Thyroid gland (tissue), 4 donors: ENCODE measurements at regions not wholly inside any gene's neighbourhood (a gene's known extent, or its start where the extent isn't known, plus 50 kb on each side); places are given as distances from the start of the nearest gene placed in this dataset.
A peak's percentile ranks its signal among the peaks of the same experiment; 100 is the strongest.

ENCODE experiments used
- DNase-seq, 2 donors: peaks; one replicate each; pipeline ENCODE4 v3.0.0-alpha.2; 2019
- H3K27ac ChIP-seq, 3 donors: fragments of 200-600 bp; sonication (generic); 1 replicate in 2 of 3; 2 replicates in 1 of 3; pipeline ENCODE4 v1.5.1; 2016 to 2019; ENCODE audit warnings: mild to moderate bottlenecking in 1 of 3, moderate library complexity in 1 of 3
- H3K27me3 ChIP-seq: fragments of 200-600 bp; sonication (generic); one replicate; pipeline ENCODE4 v1.5.1; 2019
- H3K36me3 ChIP-seq, 2 donors: fragments of 200-600 bp; sonication (generic); one replicate each; pipeline ENCODE4 v1.5.1; 2016 to 2019
- H3K4me1 ChIP-seq, 2 donors: fragments of 200-600 bp; sonication (generic); one replicate each; pipeline ENCODE4 v1.5.1; 2017 to 2019
- H3K4me3 ChIP-seq, 3 donors: fragments of 200-600 bp; sonication (generic); replicated peaks in 1 of 3; 1 replicate in 2 of 3; 2 replicates in 1 of 3; pipeline ENCODE4 v1.5.1; 2016; ENCODE audit warnings: mild to moderate bottlenecking in 1 of 3
- H3K9me3 ChIP-seq: fragments of 200-600 bp; sonication (generic); one replicate; pipeline ENCODE4 v1.5.1; 2017
- POLR2A ChIP-seq, 2 donors: fragments of 450-650 bp; IDR thresholded peaks; one replicate each; pipeline ENCODE4 v1.6.1; 2017; ENCODE audit warnings: antibody characterized with exemption in 2 of 2, mild to moderate bottlenecking in 2 of 2, moderate library complexity in 1 of 2
- WGBS, 2 donors: methylation state at CpG; one replicate each; pipeline ENCODE4 v1.1.5; 2017; 5-methylcytosine and 5-hydroxymethylcytosine counted together
- intact Hi-C: fragments of 100-400 bp; cut with DNase I; formaldehyde crosslinking; loops from one replicate; pipeline ENCODE4 v1.15.1; 2023
- TF ChIP-seq, protein P1 (sequence below), 6 experiments: fragments of 200-600 bp in 3 of 6; fragments of 450-650 bp in 3 of 6; sonication (generic) in 3 of 6; IDR thresholded peaks; one replicate each; pipeline ENCODE4 v1.5.1; 2016 to 2019; ENCODE audit warnings: antibody characterized with exemption in 6 of 6, mild to moderate bottlenecking in 2 of 6, inconsistent platforms in 1 of 6, moderate library complexity in 1 of 6

DNA sequence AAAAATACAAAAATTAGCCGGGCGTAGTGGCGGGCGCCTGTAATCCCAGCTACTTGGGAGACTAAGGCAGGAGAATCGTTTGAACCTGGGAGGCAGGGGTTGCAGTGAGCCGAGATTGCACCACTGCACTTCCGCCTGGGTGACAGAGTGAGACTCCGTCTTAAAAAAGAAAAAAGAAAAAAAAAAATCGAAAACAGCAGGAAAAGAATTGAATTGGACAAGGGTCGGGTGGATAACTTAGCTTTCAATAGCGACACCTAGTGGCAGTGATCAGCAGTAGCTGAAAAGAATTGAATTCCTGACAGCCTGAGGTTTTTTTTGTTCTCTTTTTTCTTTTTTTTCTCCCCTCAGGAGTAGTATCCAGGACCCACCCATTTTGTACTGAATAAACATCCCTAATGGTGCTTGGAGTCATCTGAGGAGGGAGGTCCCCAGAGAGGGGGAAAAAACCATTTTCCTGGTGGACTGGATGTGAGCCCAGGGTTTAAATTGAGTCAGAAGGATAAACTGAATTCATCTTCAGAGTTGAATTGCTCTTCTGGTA is 55.1 kb downstream of the CYCS start:
- 18 to 24% methylated on average over 11 of the region's 11 CpGs for WGBS, 2 donors
- peak; percentile 56 to 59 for DNase-seq
- Histone ChIP-seq H3K27ac (peak overlapping the region in 2 of 3 donors; percentile 25 to 47), H3K4me1 (peaks cover 0 to 9% of the 10 kb centered on the region in 2 donors), H3K9me3 (no peaks in the 10 kb centered on the region), H3K36me3 (no peaks in the 10 kb centered on the region), H3K27me3 (no peaks in the 10 kb centered on the region), H3K4me3 (peak overlapping the region in 1 of 3 donors; percentile 10)
- TF ChIP-seq, protein P1, sequence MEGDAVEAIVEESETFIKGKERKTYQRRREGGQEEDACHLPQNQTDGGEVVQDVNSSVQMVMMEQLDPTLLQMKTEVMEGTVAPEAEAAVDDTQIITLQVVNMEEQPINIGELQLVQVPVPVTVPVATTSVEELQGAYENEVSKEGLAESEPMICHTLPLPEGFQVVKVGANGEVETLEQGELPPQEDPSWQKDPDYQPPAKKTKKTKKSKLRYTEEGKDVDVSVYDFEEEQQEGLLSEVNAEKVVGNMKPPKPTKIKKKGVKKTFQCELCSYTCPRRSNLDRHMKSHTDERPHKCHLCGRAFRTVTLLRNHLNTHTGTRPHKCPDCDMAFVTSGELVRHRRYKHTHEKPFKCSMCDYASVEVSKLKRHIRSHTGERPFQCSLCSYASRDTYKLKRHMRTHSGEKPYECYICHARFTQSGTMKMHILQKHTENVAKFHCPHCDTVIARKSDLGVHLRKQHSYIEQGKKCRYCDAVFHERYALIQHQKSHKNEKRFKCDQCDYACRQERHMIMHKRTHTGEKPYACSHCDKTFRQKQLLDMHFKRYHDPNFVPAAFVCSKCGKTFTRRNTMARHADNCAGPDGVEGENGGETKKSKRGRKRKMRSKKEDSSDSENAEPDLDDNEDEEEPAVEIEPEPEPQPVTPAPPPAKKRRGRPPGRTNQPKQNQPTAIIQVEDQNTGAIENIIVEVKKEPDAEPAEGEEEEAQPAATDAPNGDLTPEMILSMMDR (IDR thresholded peaks at IDR 0.05): peak; percentile 84 to 98 (median 90)
- TF ChIP-seq POLR2A (IDR thresholded peaks at IDR 0.05): no peak
- intact Hi-C loops: loop anchor here (5.0 to 10.0 kb wide), 2 partner anchors 85 to 258 kb away; partner anchors contain the start of gene OSBPL3

DNA sequence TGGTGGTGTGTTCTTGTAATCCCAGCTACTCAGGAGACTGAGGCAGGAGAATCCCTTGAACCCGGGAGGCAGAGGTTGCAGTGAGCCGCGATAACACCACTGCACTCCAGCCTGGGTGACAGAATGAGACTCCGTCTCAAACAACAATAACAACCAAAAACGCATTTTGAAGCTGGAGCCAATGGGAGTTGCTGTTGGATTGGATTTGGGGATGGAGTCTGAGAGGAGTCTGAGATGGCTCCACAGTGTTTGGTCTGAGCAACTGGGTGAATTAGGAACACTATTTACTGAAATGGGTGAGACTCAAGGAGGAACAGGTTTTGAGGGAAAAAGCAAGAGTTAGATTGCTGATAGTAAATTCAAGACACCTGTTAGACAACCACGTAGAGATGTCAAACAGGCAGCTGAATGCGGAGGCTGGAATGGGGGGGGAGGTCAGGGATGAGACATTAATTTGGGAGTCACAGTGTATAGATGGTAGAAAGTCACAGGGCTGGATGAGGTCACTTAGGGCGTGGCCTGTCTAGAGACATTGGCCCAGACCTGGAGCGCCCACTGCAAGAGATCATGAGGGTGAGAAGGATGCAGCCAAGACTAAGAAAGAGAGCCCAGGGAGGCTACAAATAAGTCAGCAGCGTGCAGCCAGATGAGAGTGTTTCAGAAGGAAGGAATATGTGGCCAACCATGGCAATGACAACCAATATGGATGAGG is 56.4 kb downstream of the CYCS start:
- Histone ChIP-seq H3K27me3 (no peaks in the 10 kb centered on the region), H3K9me3 (no peaks in the 10 kb centered on the region), H3K4me3 (no peak overlapping the region), H3K36me3 (no peaks in the 10 kb centered on the region), H3K4me1 (peaks cover 0 to 4% of the 10 kb centered on the region in 2 donors), H3K27ac (no peak overlapping the region)
- WGBS, 2 donors: 87 to 92% methylated on average over 10 of the region's 10 CpGs
- intact Hi-C loops: loop anchor here (10.0 kb wide), 1 partner anchor 84 kb away; the partner anchor contains the start of gene OSBPL3
- peak in 1 of 2 donors; percentile 4 for DNase-seq
- TF ChIP-seq, protein P1 (IDR thresholded peaks at IDR 0.05): no peak
- TF ChIP-seq POLR2A (IDR thresholded peaks at IDR 0.05): no peak

DNA sequence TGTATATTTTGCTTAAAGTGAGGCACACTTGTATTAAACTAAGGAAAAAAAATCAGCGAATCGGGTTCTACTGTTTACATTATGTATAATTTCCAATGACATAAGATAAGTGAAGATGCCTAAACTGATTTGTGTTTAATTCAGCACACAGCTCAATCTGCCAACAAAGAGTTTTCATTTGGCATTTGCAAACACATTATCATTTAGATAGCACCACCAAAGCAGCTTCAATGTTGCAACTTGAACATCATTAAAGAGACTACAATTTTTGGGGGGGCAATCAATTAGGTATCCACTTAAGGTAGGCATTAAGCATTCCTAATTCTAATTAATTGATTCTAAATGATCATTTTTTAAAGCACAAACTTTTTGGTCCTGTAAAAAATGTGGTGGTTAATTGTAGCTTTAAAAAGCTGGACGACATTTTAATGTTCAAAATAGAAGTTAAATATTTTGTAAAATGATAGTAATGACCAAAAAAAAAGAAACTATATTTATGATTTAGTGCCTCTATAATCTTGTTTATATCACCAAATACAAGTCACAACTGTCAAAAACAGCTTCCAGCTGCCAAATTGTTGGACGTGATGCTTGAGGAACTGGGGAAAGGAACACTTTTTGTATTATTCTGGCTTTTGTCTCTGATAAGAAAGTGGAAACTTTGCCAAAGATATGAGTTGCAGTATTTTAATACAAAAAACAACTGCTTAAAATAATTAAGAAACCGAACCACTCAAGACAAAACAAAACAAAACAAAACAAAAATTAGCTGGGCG is 57.1 kb downstream of the CYCS start:
- no peak overlapping the region for H3K4me3 ChIP-seq
- H3K36me3 ChIP-seq: no peaks in the 10 kb centered on the region
- H3K4me1 ChIP-seq: no peaks in the 10 kb centered on the region
- 72 to 77% methylated on average over 6 of the region's 6 CpGs for WGBS, 2 donors
- H3K9me3 ChIP-seq: no peaks in the 10 kb centered on the region
- no peak overlapping the region for H3K27ac ChIP-seq
- intact Hi-C loops: loop anchor here (10.0 kb wide), 1 partner anchor 83 kb away; the partner anchor contains the start of gene OSBPL3
- no peaks in the 10 kb centered on the region for H3K27me3 ChIP-seq
- DNase-seq: no peak
- no peak for TF ChIP-seq POLR2A (IDR thresholded peaks at IDR 0.05)
- TF ChIP-seq, protein P1 (IDR thresholded peaks at IDR 0.05): no peak

DNA sequence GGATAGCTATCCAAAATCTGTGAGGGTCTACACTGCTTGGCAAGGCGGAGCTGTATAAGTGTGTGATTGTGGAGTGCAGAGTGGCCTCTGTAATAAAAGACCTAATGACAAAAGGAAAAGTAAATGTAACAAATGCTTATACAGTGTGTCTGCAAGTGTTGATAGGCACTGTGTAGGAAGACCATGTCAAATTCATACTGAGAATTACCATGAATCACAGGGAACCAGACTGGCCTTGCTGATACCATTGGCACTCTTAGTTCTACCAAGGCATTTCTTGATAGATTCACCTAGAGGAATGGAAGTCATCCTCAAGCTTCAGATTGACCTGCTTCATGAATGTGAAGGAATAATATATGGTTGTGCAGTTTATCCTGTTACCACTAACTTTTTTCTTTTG is 58.8 kb downstream of the CYCS start:
- 94 to 97% methylated on average over 1 of the region's 1 CpG for WGBS, 2 donors
- H3K4me1 ChIP-seq: no peaks in the 10 kb centered on the region
- no peaks in the 10 kb centered on the region for H3K9me3 ChIP-seq
- intact Hi-C loops: loop anchor here (10.0 kb wide), 1 partner anchor 81 kb away; the partner anchor contains the start of gene OSBPL3
- H3K4me3 ChIP-seq: no peak overlapping the region
- H3K36me3 ChIP-seq: no peaks in the 10 kb centered on the region
- no peaks in the 10 kb centered on the region for H3K27me3 ChIP-seq
- no peak for TF ChIP-seq POLR2A (IDR thresholded peaks at IDR 0.05)
- TF ChIP-seq, protein P1 (IDR thresholded peaks at IDR 0.05): no peak
- no peak overlapping the region for H3K27ac ChIP-seq
- no peak for DNase-seq
